ENCODE measurements at regions not wholly inside any gene's neighbourhood (a gene's known extent, or its start where the extent isn't known, plus 50 kb on each side); places are given as distances from the start of the nearest gene placed in this dataset.

DNA sequence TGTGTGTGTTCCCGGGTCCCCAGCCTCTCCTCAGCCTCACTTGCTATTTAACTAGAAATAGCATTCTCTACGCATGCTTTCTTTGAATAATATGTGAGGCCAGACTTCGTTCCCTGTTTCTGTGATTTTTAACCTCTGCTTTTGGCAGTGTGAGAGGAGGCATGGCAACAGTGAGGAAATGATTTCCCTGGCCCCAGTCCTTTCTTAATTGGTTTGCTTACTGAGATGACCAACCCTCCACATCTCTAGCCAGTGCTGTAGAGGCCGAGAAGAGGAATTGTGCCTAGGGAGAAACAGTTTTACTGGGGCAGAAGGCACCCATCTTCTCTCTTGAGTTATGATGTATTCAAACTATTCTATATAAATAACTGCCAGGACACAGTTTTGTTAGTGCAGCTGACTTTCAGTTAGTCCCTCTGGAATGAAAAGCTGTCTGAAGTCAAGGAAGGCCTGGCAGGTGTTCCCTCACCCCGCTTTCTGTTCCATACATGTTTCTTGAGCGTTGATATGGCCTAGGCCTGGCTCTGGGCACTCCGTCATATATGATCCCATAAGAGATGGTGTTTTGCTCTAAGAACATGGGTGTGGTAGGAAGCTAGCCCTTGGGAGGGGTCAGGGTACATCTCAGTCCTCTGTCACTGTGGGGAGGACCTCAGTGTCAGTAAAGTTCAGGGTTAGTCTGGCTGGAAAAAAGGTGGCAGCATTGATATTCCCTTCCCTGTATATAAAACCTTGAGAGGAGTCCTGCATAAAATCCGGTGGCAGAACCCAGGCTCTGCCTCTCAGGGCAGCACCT is 73.7 kb upstream of the NPAS1 start:
- DNase-seq: peak; percentile 53

DNA sequence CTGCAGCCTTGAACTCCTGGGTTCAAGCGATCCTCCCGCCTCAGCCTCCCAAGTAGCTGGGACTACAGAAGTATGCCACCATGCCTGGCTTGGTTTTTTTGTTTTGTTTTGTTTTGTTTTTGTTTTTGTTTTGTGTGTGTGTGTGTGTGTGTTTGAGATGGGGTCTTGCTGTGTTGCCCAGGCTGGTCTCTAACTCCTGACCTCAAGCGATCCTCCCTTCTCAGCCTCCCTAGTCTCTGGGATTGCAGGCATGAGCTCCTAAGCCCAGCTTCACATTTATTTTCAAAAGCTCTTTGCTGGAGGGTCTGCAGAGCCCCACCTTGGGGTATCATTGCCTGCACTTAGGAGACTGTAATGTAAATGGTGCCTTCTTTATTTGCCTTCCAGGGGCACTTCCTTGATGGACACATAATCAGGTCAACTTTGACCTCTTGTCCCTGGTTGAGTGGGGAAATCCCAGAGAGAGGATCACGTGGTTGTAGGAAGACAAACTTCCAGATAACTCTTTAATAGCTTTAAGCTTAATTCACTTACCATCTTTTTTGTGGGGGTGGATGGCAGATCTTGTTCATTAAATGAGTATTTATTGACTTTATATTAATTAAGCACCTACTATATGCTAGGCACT is 72.9 kb upstream of the NPAS1 start:
- no peak for DNase-seq

DNA sequence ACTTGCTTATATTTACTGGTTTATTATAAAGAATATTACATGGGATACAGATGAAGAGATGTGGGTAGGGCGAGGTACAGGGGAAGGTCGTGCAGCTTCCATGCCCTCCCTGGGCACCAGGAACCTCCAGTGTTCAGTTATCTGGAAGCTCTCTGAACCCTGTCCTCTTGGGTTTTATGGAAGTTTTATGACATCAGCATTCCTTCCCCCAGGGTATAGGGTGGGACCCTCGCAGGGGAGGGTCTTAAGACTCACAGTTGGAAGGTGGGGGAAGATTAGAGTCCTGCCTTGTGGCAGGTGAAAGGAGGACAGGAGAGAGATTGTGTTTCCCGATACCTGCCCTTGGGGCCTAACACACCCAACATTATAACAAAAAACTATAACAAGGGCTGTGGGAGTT is 71.8 kb upstream of the NPAS1 start:
- no peak for DNase-seq

DNA sequence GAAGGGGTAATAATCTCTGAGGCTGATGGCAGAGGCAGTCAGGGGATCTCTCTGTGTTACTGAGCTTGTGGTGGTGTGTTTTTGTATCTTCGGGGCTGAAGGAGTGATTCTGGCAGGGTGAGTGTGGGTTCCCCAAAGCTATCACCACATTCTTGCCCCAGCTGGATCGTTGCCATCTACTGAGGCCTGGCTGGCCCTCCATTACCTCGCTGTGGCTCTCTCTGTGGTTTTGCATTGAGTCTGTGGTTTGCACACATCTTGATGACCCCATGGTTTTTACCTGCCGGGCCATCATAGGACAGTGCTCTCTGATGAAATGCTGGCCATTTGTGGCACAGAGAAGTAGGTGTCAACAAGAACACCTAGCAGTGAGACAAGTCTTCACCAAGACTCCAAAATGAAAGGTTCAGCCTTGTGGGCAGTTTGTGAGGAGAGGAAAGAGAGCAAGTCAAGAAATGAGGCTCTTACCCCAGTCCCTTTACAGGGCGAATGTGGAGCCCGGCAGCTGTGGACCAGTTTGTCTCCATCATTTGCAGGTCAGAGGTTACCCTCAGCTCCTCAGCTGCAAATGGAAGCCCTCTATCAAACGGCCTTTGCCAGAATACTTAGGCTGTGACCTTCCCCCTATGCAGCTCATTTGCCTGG is 69.0 kb upstream of the NPAS1 start:
- no peak for DNase-seq

DNA sequence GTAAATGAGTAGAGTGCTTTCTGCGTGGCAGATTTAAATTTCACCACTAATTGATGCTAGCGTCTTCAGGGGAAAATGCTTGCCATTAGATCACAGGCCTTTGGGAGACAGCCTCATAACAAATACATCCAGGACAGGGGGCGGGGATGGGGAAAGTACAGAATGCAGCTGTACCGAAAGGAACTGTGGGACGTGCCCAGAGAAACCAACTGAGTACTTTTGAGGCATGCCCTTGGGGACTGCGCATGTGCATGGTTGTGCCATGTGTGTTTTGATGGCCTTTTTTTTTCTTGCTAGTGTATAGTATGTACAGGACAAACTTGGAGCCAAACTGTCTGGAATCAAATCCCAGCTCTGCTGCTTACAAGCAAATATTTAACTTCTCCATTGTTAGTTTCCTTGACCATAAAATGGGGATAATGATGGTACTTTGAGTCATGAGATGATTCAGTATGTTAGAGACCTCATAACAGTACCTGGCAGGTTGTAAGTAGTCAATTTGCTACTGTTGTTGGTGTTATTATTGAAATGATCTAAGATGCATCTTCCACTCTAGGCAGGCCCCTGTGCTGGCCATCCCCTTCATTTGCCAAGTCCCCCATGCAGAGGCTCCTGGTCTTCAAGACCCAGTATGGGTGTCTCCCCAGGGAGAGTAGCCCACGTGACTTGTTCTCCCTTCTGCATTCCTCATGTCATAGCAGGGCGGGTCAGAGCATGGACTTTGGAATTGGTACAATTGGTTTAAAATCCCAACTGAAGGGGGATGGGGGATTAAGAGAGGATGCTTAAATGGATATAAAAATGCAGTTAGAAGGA is 68.3 kb upstream of the NPAS1 start:
- DNase-seq: no peak

DNA sequence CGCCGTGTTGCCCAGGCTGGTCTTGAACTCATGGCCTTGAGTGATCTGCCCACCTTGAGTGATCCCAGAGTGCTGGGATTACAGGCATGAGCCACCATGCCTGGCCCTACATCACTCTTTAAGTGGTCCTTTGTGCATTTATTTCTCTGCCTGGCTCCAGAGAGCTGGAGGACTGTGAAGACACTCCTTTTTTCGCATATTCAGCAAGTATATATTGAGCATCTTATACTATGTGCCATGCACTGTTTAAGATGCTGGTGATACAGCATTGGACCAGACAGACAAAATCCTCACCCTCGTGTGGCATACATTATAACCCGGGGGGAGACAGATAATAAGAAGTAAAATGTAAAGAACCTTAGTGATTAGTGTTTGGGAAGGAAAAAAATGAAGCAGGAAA is 66.8 kb upstream of the NPAS1 start:
- no peak for DNase-seq

DNA sequence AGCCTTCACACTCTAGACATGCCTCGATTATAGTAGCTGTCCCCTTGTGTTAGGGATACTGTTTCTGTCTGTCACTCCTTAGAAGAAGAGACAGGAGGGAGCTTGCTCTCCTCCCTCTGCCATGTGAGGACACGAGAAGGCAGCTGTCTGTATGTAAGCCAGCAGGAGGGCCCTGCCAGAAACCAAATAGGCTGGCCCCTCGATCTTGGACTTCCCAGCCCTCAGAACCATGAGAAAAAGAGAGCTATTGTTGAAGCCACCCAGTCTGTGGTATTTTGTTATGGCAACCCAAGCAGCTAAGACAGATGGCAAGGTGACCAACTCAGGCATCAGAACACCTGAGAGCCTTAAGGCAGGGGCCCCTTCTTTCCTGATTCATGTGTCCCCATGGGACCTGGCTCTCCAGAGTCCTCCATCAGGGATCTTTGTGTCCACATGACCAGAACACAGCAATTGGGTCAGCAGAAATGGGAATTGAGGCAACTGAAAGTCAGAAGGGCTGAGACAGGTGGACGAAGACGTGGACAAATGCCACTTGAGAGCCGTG is 65.6 kb upstream of the NPAS1 start:
- no peak for DNase-seq

DNA sequence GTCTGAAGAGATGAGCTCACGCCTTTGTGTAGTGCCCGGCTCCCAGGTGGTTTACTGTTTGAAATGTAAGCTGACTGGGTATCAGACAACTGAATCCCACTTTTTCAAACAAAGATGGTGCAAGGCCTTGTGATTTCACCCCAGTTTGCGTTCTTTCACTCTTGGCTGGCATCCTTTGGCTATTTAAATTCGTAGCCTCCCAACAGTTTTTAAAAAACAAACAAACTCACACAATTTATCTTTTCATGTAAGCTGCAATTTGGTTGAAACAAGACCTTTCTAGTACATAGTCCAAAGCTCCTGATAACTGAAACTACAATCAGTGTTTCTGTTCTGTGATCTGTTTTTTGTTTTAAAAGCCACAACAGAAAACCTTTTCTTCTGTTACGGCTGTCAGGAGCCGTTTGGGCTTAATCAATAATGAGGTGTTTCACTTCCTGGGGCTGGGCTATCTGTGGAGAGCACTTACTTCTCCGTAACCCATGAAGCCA is 65.1 kb upstream of the NPAS1 start:
- DNase-seq: no peak

DNA sequence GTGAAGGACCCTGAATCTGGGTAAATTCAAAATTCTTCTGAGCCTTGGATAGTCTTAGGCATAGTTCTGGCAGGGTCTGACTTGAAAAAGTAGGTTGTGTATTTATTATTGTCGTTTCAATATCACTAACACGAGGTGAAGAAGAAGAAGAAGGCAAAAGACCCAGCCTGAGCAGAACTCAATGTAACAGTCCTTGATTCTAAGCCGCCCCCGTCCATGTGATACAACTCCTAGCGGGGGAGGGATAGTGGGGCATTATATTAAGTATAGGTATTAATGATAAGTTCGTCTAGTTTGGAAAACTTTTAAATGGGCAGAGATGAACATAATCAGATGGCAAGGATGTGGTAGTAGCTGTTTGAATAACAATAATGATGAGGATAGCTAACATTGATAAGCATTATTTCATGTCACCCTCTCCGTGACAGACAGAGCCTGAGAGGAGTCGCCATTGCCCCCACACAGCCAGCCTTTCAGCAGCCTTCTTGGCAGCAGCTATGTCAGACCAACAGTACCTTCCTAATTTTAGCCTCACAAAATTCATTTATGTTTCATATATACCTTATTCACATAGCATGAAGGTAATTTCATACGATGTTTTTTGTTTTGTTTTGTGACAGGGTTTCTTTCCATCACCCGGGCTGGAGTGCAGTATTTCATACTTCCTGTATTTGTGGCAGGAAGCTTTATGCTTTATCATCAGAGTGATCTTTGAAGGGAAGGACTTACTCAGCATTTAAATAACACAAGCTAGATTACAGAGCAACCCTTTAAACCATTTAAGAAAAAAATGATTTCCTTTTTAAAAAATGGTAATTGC is 64.4 kb upstream of the NPAS1 start:
- DNase-seq: no peak

DNA sequence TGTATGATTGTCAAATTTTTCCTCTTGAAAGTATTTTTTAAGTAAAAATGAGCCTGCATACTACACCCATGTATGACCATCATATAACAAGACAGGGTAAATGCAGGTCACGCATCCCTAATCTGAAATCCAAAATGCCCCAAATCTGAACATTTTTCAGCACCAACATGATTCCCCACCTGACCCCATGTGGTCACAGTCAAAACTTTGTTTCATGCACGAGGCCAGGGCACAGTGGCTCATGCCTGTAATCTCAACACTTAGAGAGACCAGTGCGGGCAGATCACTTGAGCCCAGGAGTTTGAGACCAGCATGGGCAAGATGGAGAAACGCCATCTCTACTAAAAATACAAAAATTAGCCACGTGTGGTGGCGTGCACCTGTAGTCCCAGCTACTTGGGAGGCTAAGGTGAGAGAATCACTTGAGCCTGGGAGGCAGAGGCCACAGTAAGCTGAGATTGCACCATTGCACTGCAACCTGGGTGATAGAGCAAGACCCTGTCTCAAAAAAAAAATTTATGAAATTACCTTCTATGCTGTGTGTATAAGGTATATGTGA is 63.7 kb upstream of the NPAS1 start:
- DNase-seq: no peak

DNA sequence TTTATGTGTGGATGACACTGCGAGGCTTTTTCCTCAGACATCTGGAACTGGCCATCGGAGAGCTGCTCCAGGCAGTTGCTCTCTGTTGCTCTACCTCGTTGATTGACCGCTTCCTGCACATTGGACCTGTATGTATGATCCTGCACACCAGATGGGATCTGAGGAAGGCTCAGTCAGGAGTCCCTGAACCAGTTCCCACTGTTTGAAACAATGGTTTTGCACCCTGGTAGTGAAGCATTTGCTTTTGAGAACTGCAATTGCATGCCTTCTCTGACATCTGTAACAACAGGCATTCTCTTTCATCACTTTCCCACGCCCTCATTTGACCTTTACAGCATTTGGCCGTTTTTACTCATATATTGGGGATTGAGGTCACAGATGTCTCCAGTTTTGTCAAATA is 61.1 kb upstream of the NPAS1 start:
- no peak for DNase-seq

DNA sequence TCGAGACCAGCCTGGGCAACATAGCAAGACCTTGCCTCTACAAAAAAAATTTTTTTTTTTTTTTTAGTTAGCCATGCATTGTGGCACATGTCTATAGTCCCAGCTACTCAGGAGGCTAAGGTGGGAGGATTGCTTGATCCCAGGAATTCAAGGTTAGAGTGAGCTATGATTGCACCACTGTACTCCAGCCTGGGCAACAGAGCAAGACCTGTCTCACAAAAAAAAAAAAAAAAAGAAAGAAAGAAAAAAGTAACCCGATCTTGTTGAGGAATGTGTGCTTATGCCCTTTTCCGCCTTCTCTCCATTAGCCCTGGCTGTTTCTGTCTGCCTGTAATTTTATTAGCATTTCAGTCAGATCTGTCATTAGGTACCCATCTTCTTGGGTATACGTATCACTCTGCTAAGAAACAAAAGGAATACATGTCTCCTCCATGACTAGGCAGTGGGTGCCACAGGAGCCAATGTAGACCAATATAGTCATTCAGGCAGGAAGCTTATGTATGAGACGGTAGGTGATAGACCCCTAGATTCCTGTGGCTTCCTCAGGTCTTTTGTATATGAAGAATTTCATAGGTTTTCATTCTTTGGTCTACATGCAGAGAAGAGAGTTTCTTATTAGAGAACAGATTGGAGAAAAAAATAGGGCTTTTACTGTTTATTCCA is 59.6 kb upstream of the NPAS1 start:
- DNase-seq: no peak

DNA sequence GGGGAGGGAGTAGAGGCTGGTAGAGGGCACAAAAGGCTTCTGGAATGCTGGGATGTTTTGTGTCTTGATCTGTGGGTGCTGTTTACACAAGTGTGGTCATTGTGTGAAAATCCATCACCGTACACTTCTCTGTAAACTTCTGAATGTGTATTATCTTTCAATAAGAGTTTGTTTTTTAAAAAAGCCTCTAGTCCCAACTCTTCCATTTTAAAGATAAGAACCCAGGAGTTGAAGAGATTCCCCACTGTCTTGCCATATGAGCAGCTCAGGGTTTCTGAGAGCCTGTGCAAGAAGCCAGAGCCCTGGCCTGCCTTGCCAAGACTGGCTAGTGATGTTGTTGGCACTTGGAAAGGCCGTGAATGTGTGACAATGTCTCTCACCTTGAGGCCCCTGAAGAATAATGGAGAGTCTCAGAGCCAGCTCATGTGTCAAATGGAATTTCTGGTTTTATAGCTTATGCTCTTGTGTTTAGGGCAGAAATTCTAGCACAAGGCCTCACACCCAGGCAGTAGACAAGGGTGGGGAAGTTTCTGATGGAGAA is 57.5 kb upstream of the NPAS1 start:
- no peak for DNase-seq

DNA sequence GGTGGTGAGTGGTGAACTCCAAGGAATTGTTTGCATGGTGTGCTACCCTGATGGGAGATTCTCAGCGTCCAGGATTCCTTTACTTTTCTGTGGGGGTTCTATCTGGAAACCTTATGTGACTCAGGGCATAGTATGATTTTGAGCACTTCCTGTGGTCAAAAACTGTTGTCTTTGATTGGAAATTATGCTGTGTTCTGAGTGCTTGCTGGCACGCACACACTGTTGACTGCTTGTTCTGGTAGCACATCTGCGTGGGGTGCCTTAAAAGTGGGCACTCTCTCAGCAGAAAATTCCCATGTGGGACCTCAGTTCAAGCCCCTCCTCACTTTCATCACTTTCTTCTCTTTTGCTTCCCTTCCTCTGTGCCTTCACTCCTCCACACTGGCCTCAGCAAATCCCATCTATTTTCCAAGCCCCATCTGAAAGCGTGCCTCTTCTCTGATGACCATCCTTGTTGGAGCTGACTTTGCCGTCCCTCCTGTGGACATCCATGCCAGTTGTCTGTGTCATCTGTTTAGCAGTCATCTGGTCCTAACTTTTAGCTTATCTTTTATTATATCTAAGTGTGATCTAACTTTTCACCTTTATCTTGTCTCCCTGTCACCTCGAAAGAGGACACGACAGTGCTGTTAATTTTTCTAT is 56.4 kb upstream of the NPAS1 start:
- no peak for DNase-seq

DNA sequence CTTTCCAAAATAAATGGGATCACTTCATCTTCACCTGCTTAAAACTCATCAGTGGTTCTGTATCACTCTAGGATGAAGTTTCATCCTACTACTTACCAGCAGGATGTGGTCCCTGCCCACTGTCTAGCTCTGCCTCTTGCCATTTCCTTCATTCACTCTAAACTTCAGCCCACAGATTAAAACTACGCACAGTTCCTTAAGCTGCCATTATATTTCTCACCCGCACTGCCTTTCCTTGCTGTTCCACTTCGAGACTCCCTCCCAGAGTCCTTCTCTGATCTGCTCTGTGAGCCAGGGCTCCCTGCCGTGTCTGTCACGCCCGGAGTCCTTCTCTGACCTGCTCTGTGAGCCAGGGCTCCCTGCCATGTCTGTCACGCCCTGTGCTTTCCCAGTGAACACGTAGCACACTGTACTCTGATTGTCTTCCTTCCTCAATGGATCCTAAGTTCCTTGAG is 52.0 kb upstream of the NPAS1 start:
- DNase-seq: no peak

All from femur (tissue), 1 donor.